HS-27A (cell line): ENCODE measurements at regions not wholly inside any gene's neighbourhood (a gene's known extent, or its start where the extent isn't known, plus 50 kb on each side); places are given as distances from the start of the nearest gene placed in this dataset.

Experiments
- DNase-seq: peaks from one replicate; pipeline ENCODE4 v3.0.0-alpha.2; 2012; ENCODE audit warnings: low read depth, missing footprints

- DNase-seq, result no peak
These were observed 391.8 kb upstream of the ZNF608 start for GRCh38 chr5:125138266-125138665.

- DNase-seq, result no peak
These were observed 393.2 kb upstream of the ZNF608 start for GRCh38 chr5:125139590-125139989.

- DNase-seq, result no peak
These were observed 393.8 kb upstream of the ZNF608 start for GRCh38 chr5:125140220-125140619.

- no peak for DNase-seq
These were observed 394.4 kb upstream of the ZNF608 start for GRCh38 chr5:125140855-125141254.

GRCh38 chr5:125142458-125142857 lies 396.0 kb upstream of the ZNF608 start:
- DNase-seq, result no peak

GRCh38 chr5:125143011-125143410 lies 396.6 kb upstream of the ZNF608 start:
- DNase-seq, result no peak

- no peak for DNase-seq
These were observed 401.6 kb upstream of the ZNF608 start for GRCh38 chr5:125148076-125148475.

GRCh38 chr5:125148706-125149105 lies 402.3 kb upstream of the ZNF608 start:
- DNase-seq, result no peak

- DNase-seq, result no peak
These were observed 402.7 kb upstream of the ZNF608 start for GRCh38 chr5:125149110-125149509.

- DNase-seq, result no peak
These were observed 403.1 kb upstream of the ZNF608 start for GRCh38 chr5:125149527-125149926.

GRCh38 chr5:125150041-125150669 lies 403.7 kb upstream of the ZNF608 start:
- no peak for DNase-seq

GRCh38 chr5:125151150-125151900 lies 404.9 kb upstream of the ZNF608 start:
- DNase-seq, result no peak

GRCh38 chr5:125152044-125152443 lies 405.6 kb upstream of the ZNF608 start:
- no peak for DNase-seq

GRCh38 chr5:125152461-125153189 lies 406.2 kb upstream of the ZNF608 start:
- DNase-seq, result no peak

- DNase-seq, result no peak
These were observed 406.8 kb upstream of the ZNF608 start for GRCh38 chr5:125153231-125153630.

GRCh38 chr5:125154301-125155110 lies 408.1 kb upstream of the ZNF608 start:
- peak; percentile 12 for DNase-seq

- no peak for DNase-seq
These were observed 414.5 kb upstream of the ZNF608 start for GRCh38 chr5:125160787-125161502.

GRCh38 chr5:125162714-125163113 lies 416.3 kb upstream of the ZNF608 start:
- no peak for DNase-seq

GRCh38 chr5:125169396-125169795 lies 423.0 kb upstream of the ZNF608 start:
- no peak for DNase-seq

GRCh38 chr5:125171641-125172040 lies 425.2 kb upstream of the ZNF608 start:
- no peak for DNase-seq

GRCh38 chr5:125175348-125176004 lies 429.0 kb upstream of the ZNF608 start:
- DNase-seq, result no peak
